NT2/D1 (cell line): ENCODE measurements at regions not wholly inside any gene's neighbourhood (a gene's known extent, or its start where the extent isn't known, plus 50 kb on each side); places are given as distances from the start of the nearest gene placed in this dataset.
"Not testable (repeated sequence)": the region's sequence is repeated elsewhere in the genome, so short reads cannot be mapped to it uniquely, and the experiment has no call there.

Source experiments
- SUZ12 ChIP-seq: IDR thresholded peaks from 2 replicates; pipeline ENCODE4 v1.6.1; 2011; ENCODE audit not compliant: insufficient read length, insufficient read depth; ENCODE audit errors: extremely low read depth
- ZNF274 ChIP-seq: IDR thresholded peaks from 2 replicates; pipeline ENCODE4 v1.6.1; 2011; ENCODE audit warnings: mild to moderate bottlenecking, low read depth, low read length

DNA sequence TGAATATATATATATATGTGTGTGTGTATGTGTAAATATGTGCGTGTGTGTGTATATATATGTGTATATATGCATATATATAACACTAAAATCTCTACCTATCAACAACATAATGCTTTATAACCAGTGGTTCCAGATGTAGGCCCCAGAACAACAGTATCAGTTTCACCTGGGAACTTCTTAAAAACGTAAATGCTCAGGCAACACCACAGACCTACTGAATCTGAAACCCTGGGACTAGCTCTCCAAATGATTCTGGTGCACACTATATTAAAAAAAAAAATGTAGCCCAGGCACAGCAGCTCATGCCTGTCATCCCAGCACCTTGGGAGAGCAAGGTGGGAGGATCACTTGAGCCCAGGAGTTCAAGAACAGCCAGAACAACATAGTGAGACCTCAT, 67.1 kb upstream of the ZSCAN2 start:
- not testable (repeated sequence) for TF ChIP-seq ZNF274, SUZ12
